Epithelial cell of proximal tubule (primary cell): ENCODE measurements at regions not wholly inside any gene's neighbourhood (a gene's known extent, or its start where the extent isn't known, plus 50 kb on each side); places are given as distances from the start of the nearest gene placed in this dataset.

Experiments used
- DNase-seq: peaks from one replicate; pipeline ENCODE4 v3.0.0-alpha.2; 2011; ENCODE audit warnings: low read depth
- H3K4me3 ChIP-seq: 2 replicates; pipeline ENCODE4 v1.5.1; 2011; ENCODE audit warnings: low read depth, mild to moderate bottlenecking, low read length
- CTCF ChIP-seq: conservative IDR thresholded peaks from 2 replicates; pipeline ENCODE4 v1.5.1; 2012; ENCODE audit warnings: low read depth, mild to moderate bottlenecking, low read length

GRCh38 chr16:6110346-6110745 lies 1012.8 kb upstream of the EEF2KMT start:
- no peak for DNase-seq
- TF ChIP-seq CTCF: no peak
- no peak overlapping the region for H3K4me3 ChIP-seq

- TF ChIP-seq CTCF: no peak
- no peak overlapping the region for H3K4me3 ChIP-seq
- no peak for DNase-seq
These were observed 1008.5 kb upstream of the EEF2KMT start for GRCh38 chr16:6106061-6106460.

- TF ChIP-seq CTCF: no peak
- H3K4me3 ChIP-seq: no peak overlapping the region
- DNase-seq: no peak
These were observed 1007.5 kb upstream of the EEF2KMT start for GRCh38 chr16:6105115-6105514.

GRCh38 chr16:6104428-6104827 lies 1006.8 kb upstream of the EEF2KMT start:
- H3K4me3 ChIP-seq: no peak overlapping the region
- no peak for DNase-seq
- TF ChIP-seq CTCF: no peak

- no peak for TF ChIP-seq CTCF
- no peak for DNase-seq
- H3K4me3 ChIP-seq: no peak overlapping the region
These were observed 1006.0 kb upstream of the EEF2KMT start for GRCh38 chr16:6103561-6103960.

- H3K4me3 ChIP-seq: no peak overlapping the region
- no peak for TF ChIP-seq CTCF
- DNase-seq: no peak
These were observed 1001.5 kb upstream of the EEF2KMT start for GRCh38 chr16:6099102-6099501.

GRCh38 chr16:6096931-6097670 lies 999.5 kb upstream of the EEF2KMT start:
- H3K4me3 ChIP-seq: no peak overlapping the region
- TF ChIP-seq CTCF: no peak
- no peak for DNase-seq
